ENCODE measurements at regions not wholly inside any gene's neighbourhood (a gene's known extent, or its start where the extent isn't known, plus 50 kb on each side); places are given as distances from the start of the nearest gene placed in this dataset.

DNA sequence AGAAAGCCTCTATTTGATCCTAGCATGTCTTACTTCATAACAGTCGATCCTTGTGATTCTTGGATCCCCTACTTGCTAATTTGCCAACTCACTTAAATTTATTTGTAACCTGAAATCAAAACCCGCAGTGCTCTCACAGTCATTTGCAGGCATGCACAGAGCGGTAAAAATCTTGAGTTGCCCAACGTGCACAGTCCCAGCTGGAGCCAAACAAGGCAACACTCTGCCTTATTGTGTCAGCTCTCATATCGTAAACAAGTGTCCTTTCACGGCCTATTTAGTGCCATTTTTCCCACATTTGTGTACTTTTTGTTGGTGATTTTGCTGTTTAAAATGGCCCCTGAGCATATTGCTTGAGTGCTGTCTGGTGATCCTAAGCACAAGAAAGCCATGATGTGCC lies 511.3 kb upstream of the WWC1 start:
- TF ChIP-seq, protein P1, sequence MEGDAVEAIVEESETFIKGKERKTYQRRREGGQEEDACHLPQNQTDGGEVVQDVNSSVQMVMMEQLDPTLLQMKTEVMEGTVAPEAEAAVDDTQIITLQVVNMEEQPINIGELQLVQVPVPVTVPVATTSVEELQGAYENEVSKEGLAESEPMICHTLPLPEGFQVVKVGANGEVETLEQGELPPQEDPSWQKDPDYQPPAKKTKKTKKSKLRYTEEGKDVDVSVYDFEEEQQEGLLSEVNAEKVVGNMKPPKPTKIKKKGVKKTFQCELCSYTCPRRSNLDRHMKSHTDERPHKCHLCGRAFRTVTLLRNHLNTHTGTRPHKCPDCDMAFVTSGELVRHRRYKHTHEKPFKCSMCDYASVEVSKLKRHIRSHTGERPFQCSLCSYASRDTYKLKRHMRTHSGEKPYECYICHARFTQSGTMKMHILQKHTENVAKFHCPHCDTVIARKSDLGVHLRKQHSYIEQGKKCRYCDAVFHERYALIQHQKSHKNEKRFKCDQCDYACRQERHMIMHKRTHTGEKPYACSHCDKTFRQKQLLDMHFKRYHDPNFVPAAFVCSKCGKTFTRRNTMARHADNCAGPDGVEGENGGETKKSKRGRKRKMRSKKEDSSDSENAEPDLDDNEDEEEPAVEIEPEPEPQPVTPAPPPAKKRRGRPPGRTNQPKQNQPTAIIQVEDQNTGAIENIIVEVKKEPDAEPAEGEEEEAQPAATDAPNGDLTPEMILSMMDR (conservative IDR thresholded peaks at IDR 0.05; ENCODE audit: low read length) = no peak
- TF ChIP-seq EZH2phosphoT487 (IDR thresholded peaks at IDR 0.05; ENCODE audit: borderline replicate concordance, low read depth, low read length) = no peak
